ENCODE measurements at regions not wholly inside any gene's neighbourhood (a gene's known extent, or its start where the extent isn't known, plus 50 kb on each side); places are given as distances from the start of the nearest gene placed in this dataset.

GRCh38 chr6:14921878-14922671 is 323.8 kb upstream of the JARID2 start:
- H3K9me3 ChIP-seq (ENCODE audit: control insufficient read depth, insufficient read depth, low read depth, low read length) = no peaks in the 10 kb centered on the region
- CTCF ChIA-PET = no interaction called here
- no peaks in the 10 kb centered on the region for H3K36me3 ChIP-seq (ENCODE audit: control insufficient read depth, insufficient read depth, low read length)
- POLR2A ChIA-PET = interaction anchor here (0.6 kb wide), 1 partner anchor 151 kb away, joined by 9 read pairs; no protein-coding TSS in a partner anchor
- H3K27me3 ChIP-seq (ENCODE audit: control insufficient read depth, insufficient read depth, low read length) = 0 out of 2 replicates have a peak, but pooled peaks cover 4% of the 10 kb centered on the region
- DNase-seq (ENCODE audit: low read depth, low spot score) = no peak
- in situ Hi-C loops (cut with HindIII; ENCODE audit: low pct_unique_long_range_greater_than_20kb, low sequenced_read_pairs) = no loop called here
- ATAC-seq = no peak
- no peak for TF ChIP-seq REST (IDR thresholded peaks at IDR 0.05; ENCODE audit: insufficient read depth in 1 of 2, low read depth in 2 of 2, low read length in 1 of 2)
- TF ChIP-seq POLR2AphosphoS5 (IDR thresholded peaks at IDR 0.05; ENCODE audit: low read depth, low read length) = no peak
- no peak for TF ChIP-seq SIN3A (IDR thresholded peaks at IDR 0.05; ENCODE audit: borderline replicate concordance, insufficient read depth, low read depth, low read length)
- TF ChIP-seq CTCF (IDR thresholded peaks at IDR 0.05) = no peak
- TF ChIP-seq TCF7L2 (IDR thresholded peaks at IDR 0.05; ENCODE audit: low read depth, low read length) = no peak
- no TSS peak for BruUV-seq (replicated peaks)
- intact Hi-C loops (cut with micrococcal nuclease; ENCODE audit: unreplicated experiment) = no loop called here
- no peaks in the 10 kb centered on the region for H3K4me1 ChIP-seq (ENCODE audit: control insufficient read depth, insufficient read depth, low read length)
- H3K4me3 ChIP-seq (ENCODE audit: low read depth in 2 of 2, low read length in 2 of 2) = no peak overlapping the region
- H3K27ac ChIP-seq (ENCODE audit: low read length) = no peak overlapping the region

GRCh38 chr6:14922706-14923460 is 323.0 kb upstream of the JARID2 start:
- Histone ChIP-seq H3K4me1 (ENCODE audit: control insufficient read depth, insufficient read depth, low read length) (no peaks in the 10 kb centered on the region), H3K4me3 (ENCODE audit: low read depth in 2 of 2, low read length in 2 of 2) (no peak overlapping the region), H3K27me3 (ENCODE audit: control insufficient read depth, insufficient read depth, low read length) (0 out of 2 replicates have a peak, but pooled peaks cover 4% of the 10 kb centered on the region), H3K36me3 (ENCODE audit: control insufficient read depth, insufficient read depth, low read length) (no peaks in the 10 kb centered on the region), H3K9me3 (ENCODE audit: control insufficient read depth, insufficient read depth, low read depth, low read length) (no peaks in the 10 kb centered on the region), H3K27ac (ENCODE audit: low read length) (no peak overlapping the region)
- no peak for TF ChIP-seq CTCF (IDR thresholded peaks at IDR 0.05)
- TF ChIP-seq SIN3A (IDR thresholded peaks at IDR 0.05; ENCODE audit: borderline replicate concordance, insufficient read depth, low read depth, low read length) = no peak
- TF ChIP-seq POLR2AphosphoS5 (IDR thresholded peaks at IDR 0.05; ENCODE audit: low read depth, low read length) = no peak
- no peak for TF ChIP-seq TCF7L2 (IDR thresholded peaks at IDR 0.05; ENCODE audit: low read depth, low read length)
- TF ChIP-seq REST (IDR thresholded peaks at IDR 0.05; ENCODE audit: insufficient read depth in 1 of 2, low read depth in 2 of 2, low read length in 1 of 2) = no peak
- ATAC-seq = no peak
- no peak for DNase-seq (ENCODE audit: low read depth, low spot score)
- in situ Hi-C loops (cut with HindIII; ENCODE audit: low pct_unique_long_range_greater_than_20kb, low sequenced_read_pairs) (no loop called here), intact Hi-C loops (cut with micrococcal nuclease; ENCODE audit: unreplicated experiment) (no loop called here)
- POLR2A ChIA-PET = interaction anchor here (0.6 kb wide), 1 partner anchor 150 kb away, joined by 9 read pairs; no protein-coding TSS in a partner anchor
- CTCF ChIA-PET = no interaction called here
- no TSS peak for BruUV-seq (replicated peaks)
